ENCODE measurements at regions not wholly inside any gene's neighbourhood (a gene's known extent, or its start where the extent isn't known, plus 50 kb on each side); places are given as distances from the start of the nearest gene placed in this dataset.

- Histone ChIP-seq H4K20me1 (ENCODE audit: insufficient read depth) (no peaks in the 10 kb centered on the region), H3F3A (ENCODE audit: insufficient read depth, low read depth) (no peaks in the 10 kb centered on the region), H3K9me2 (ENCODE audit: insufficient read depth) (no peaks in the 10 kb centered on the region), H3K27me3 (ENCODE audit: insufficient read depth, low read depth) (no peaks in the 10 kb centered on the region), H3K36me3 (ENCODE audit: low read depth) (no peaks in the 10 kb centered on the region), H3K4me1 (replicated peaks; ENCODE audit: insufficient read depth) (peaks cover 5% of the 10 kb centered on the region; the same call in 1 of the 2 replicates), H3K4me3 (no peak overlapping the region), H3K4me2 (no peak overlapping the region), H3K79me2 (ENCODE audit: low read depth) (no peaks in the 10 kb centered on the region), H2AFZ (no peak overlapping the region), H3K27ac (no peak overlapping the region), H3K9me3 (ENCODE audit: insufficient read depth, low read depth) (no peaks in the 10 kb centered on the region)
- ChIA-PET CTCF (no interaction called here), POLR2A (ENCODE audit: unreplicated experiment) (no interaction called here)
- no TSS peak for BruUV-seq (replicated peaks)
- DNase-seq: no peak
- TF ChIP-seq CTCF (conservative IDR thresholded peaks at IDR 0.05): no peak
- TF ChIP-seq EZH2 (IDR thresholded peaks at IDR 0.05; ENCODE audit: low read depth): no peak
- intact Hi-C loops (cut with micrococcal nuclease; ENCODE audit: unreplicated experiment): no loop called here
These were observed 183.5 kb downstream of the LIG4 start for GRCh38 chr13:108031865-108032264.

- Histone ChIP-seq H3K9me3 (ENCODE audit: insufficient read depth, low read depth) (no peaks in the 10 kb centered on the region), H3K4me1 (replicated peaks; ENCODE audit: insufficient read depth) (peaks cover 5% of the 10 kb centered on the region; the same call in 1 of the 2 replicates), H3K79me2 (ENCODE audit: low read depth) (no peaks in the 10 kb centered on the region), H3K27ac (no peak overlapping the region), H3K27me3 (ENCODE audit: insufficient read depth, low read depth) (no peaks in the 10 kb centered on the region), H3K4me2 (no peak overlapping the region), H3K9me2 (ENCODE audit: insufficient read depth) (no peaks in the 10 kb centered on the region), H3K36me3 (ENCODE audit: low read depth) (no peaks in the 10 kb centered on the region), H4K20me1 (ENCODE audit: insufficient read depth) (no peaks in the 10 kb centered on the region), H3K4me3 (no peak overlapping the region), H3F3A (ENCODE audit: insufficient read depth, low read depth) (no peaks in the 10 kb centered on the region), H2AFZ (no peak overlapping the region)
- intact Hi-C loops (cut with micrococcal nuclease; ENCODE audit: unreplicated experiment): no loop called here
- TF ChIP-seq EZH2 (IDR thresholded peaks at IDR 0.05; ENCODE audit: low read depth) (no peak), CTCF (conservative IDR thresholded peaks at IDR 0.05) (no peak)
- no peak for DNase-seq
- BruUV-seq (replicated peaks): no TSS peak
- ChIA-PET CTCF (no interaction called here), POLR2A (ENCODE audit: unreplicated experiment) (no interaction called here)
These were observed 184.6 kb downstream of the LIG4 start for GRCh38 chr13:108030769-108031168.

- Histone ChIP-seq H3F3A (ENCODE audit: insufficient read depth, low read depth) (no peaks in the 10 kb centered on the region), H3K9me3 (ENCODE audit: insufficient read depth, low read depth) (no peaks in the 10 kb centered on the region), H3K9me2 (ENCODE audit: insufficient read depth) (no peaks in the 10 kb centered on the region), H4K20me1 (ENCODE audit: insufficient read depth) (no peaks in the 10 kb centered on the region), H3K4me2 (no peak overlapping the region), H3K79me2 (ENCODE audit: low read depth) (no peaks in the 10 kb centered on the region), H3K36me3 (ENCODE audit: low read depth) (no peaks in the 10 kb centered on the region), H2AFZ (no peak overlapping the region), H3K27ac (no peak overlapping the region), H3K4me3 (no peak overlapping the region), H3K4me1 (replicated peaks; ENCODE audit: insufficient read depth) (no peaks in the 10 kb centered on the region), H3K27me3 (ENCODE audit: insufficient read depth, low read depth) (no peaks in the 10 kb centered on the region)
- TF ChIP-seq CTCF (conservative IDR thresholded peaks at IDR 0.05) (no peak), EZH2 (IDR thresholded peaks at IDR 0.05; ENCODE audit: low read depth) (no peak)
- DNase-seq: no peak
- POLR2A ChIA-PET (ENCODE audit: unreplicated experiment): no interaction called here
- intact Hi-C loops (cut with micrococcal nuclease; ENCODE audit: unreplicated experiment): no loop called here
- CTCF ChIA-PET: no interaction called here
- BruUV-seq (replicated peaks): no TSS peak
These were observed 188.5 kb downstream of the LIG4 start for GRCh38 chr13:108026680-108027410.
